BLaER1 (cell line): ENCODE measurements at regions not wholly inside any gene's neighbourhood (a gene's known extent, or its start where the extent isn't known, plus 50 kb on each side); places are given as distances from the start of the nearest gene placed in this dataset.

Experiments used
- H3K27ac ChIP-seq: shearing (Covaris generic); formaldehyde crosslinking; 2 replicates; pipeline ENCODE4 v1.8.1; 2022
- H3K27me3 ChIP-seq: shearing (Covaris generic); formaldehyde crosslinking; 2 replicates; pipeline ENCODE4 v1.8.1; 2022
- H3K36me3 ChIP-seq: shearing (Covaris generic); formaldehyde crosslinking; 2 replicates; pipeline ENCODE4 v1.8.1; 2022
- H3K4me1 ChIP-seq: shearing (Covaris generic); formaldehyde crosslinking; 2 replicates; pipeline ENCODE4 v1.8.1; 2022
- H3K4me2 ChIP-seq: shearing (Covaris generic); formaldehyde crosslinking; 2 replicates; pipeline ENCODE4 v1.8.1; 2022
- H3K4me3 ChIP-seq: shearing (Covaris generic); formaldehyde crosslinking; 2 replicates; pipeline ENCODE4 v1.8.1; 2022
- H3K9ac ChIP-seq: shearing (Covaris generic); formaldehyde crosslinking; 2 replicates; pipeline ENCODE4 v1.8.1; 2022
- H3K9me3 ChIP-seq: shearing (Covaris generic); formaldehyde crosslinking; 2 replicates; pipeline ENCODE4 v1.8.1; 2022
- H4K20me1 ChIP-seq: shearing (Covaris generic); formaldehyde crosslinking; 2 replicates; pipeline ENCODE4 v1.8.1; 2022
- Cebpa-rat ChIP-seq: shearing (Covaris generic); IDR thresholded peaks from 2 replicates; pipeline ENCODE4 v1.8.1; 2022

DNA sequence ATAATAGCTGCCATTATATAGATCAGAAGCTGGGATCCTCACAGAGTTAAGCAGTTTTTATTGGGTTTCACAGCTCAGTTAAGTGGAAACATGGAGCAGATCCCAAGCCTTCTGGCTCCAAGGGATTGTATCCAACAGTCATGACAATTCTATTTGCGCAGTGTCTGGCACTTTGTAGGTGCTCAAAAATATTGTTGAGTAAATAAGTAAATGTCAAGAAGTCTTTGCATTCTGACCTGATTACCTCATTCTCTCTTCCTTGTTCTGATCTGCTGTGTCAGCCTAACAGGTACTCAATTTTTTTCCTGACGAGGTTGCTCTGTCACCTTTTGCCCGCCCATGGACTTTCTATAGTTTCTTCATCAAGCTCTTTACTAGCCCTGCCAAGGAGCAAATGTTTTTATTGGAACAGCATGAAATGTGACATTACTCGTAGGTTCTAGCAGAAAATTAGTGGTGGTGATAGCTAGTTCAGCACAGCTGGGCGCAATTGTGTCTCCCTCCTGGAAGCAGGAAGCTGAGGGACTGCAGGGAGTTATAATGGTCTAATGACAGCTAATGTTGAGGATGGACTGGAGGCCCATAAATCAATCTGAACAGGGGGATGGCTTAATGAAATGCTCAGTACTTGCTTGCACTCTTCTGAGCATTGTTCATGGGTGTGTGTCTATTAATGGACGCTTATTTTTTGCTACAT, 680.2 kb downstream of the CCSER2 start:
- Histone ChIP-seq H3K4me1 (no peaks in the 10 kb centered on the region), H4K20me1 (no peaks in the 10 kb centered on the region), H3K9ac (no peak overlapping the region), H3K27me3 (no peaks in the 10 kb centered on the region), H3K4me3 (no peak overlapping the region), H3K4me2 (no peak overlapping the region), H3K27ac (no peak overlapping the region), H3K9me3 (no peaks in the 10 kb centered on the region), H3K36me3 (no peaks in the 10 kb centered on the region)
- TF ChIP-seq Cebpa-rat, result no peak

DNA sequence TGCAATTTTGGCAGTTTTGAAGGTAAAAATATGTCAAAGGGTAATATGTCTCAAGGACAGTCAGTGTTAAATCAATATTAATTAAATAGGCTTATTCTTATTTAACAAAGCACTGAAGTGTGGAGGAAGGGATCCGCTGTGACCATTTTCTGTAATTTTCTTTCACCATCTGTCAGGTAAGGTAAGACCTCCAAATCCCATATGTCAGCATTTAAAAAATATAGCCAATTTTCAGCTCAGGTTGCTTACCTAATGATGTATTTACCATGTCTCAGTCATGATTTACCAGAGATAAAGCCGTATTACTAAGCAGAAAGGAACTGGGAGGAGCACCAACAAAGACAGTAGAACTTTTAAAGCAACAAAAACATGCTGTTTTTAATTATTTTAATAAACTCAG, 683.9 kb downstream of the CCSER2 start:
- Histone ChIP-seq H3K9ac (no peak overlapping the region), H3K36me3 (no peaks in the 10 kb centered on the region), H3K4me2 (no peak overlapping the region), H3K4me3 (no peak overlapping the region), H3K9me3 (no peaks in the 10 kb centered on the region), H3K27me3 (no peaks in the 10 kb centered on the region), H3K27ac (no peak overlapping the region), H3K4me1 (no peaks in the 10 kb centered on the region), H4K20me1 (no peaks in the 10 kb centered on the region)
- TF ChIP-seq Cebpa-rat, result no peak

DNA sequence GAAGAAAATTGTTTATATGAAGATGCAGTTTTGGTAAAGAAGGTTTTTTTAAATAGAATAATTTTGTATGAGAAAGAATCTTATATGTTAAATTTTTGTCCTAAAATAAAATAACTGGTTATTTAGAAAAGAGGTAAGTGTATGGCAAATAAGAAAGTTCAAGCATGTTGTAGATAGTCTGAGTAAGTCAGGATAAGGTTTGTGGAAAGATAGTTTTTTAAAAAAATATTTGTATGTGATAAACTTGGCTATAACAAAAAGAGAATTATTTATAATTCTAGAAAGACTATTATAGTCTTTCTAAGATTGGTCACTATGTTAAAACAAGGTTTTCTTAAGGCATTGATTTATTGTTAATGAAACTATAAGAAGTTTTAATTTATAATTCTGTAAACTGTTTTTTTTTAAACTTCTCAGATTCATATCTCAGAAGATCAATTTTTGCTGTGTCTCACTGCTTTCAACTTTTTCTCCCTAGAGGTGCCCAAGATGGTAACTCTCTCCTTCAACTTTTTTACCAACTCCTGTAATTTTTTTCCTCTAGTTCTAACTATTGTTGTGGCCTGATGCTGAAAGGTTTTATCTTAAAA, 698.6 kb downstream of the CCSER2 start:
- Histone ChIP-seq H4K20me1 (no peaks in the 10 kb centered on the region), H3K4me3 (no peak overlapping the region), H3K4me1 (no peaks in the 10 kb centered on the region), H3K9ac (no peak overlapping the region), H3K27ac (no peak overlapping the region), H3K9me3 (peaks cover 15% of the 10 kb centered on the region), H3K4me2 (no peak overlapping the region), H3K27me3 (no peaks in the 10 kb centered on the region), H3K36me3 (no peaks in the 10 kb centered on the region)
- TF ChIP-seq Cebpa-rat, result no peak

DNA sequence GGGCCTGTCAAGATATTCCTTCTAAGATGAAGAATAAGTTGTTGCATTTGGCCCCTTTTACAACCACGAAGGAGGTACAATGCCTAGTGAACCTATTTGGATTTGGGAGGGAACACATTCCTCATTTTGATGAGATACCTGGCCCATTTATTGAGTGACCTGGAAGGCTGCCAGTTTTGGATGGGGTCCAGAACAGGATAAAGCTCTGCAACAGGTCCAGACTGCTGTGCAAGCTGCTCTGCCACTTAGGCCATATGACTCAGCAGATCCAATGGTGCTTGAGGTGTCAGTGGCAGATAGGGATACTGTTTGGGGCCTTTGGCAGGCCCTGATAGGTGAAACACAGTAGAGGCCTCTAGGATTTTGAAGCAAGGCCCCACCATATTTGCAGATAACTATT, 704.6 kb downstream of the CCSER2 start:
- H3K9ac ChIP-seq, result no peak overlapping the region
- no peaks in the 10 kb centered on the region for H3K27me3 ChIP-seq
- no peak overlapping the region for H3K4me2 ChIP-seq
- no peak overlapping the region for H3K4me3 ChIP-seq
- no peak for TF ChIP-seq Cebpa-rat
- H4K20me1 ChIP-seq, result no peaks in the 10 kb centered on the region
- no peaks in the 10 kb centered on the region for H3K36me3 ChIP-seq
- H3K4me1 ChIP-seq, result no peaks in the 10 kb centered on the region
- no peak overlapping the region for H3K27ac ChIP-seq
- H3K9me3 ChIP-seq, result peaks cover 7% of the 10 kb centered on the region

DNA sequence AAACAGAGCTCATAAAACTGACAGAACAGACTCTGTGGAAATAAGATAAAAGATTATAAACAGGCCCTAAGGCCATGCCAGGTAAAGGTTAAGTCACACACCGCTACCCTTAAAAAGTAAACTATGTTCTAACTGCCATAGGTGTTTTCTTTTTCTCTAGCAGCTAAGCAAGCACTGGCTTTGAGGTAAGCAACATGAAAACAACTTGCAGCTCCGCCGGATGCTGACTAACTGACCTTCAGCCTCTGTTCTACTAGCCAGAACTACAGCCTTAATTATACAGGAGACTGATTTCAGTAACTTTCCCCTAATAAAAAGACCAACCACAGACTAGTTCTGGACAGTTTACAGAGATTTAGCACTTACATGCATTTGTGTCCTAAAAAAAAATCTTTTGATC, 708.3 kb downstream of the CCSER2 start:
- no peaks in the 10 kb centered on the region for H3K27me3 ChIP-seq
- no peaks in the 10 kb centered on the region for H4K20me1 ChIP-seq
- no peaks in the 10 kb centered on the region for H3K4me1 ChIP-seq
- H3K36me3 ChIP-seq, result no peaks in the 10 kb centered on the region
- no peak overlapping the region for H3K4me3 ChIP-seq
- H3K27ac ChIP-seq, result no peak overlapping the region
- no peak overlapping the region for H3K4me2 ChIP-seq
- H3K9ac ChIP-seq, result no peak overlapping the region
- no peak for TF ChIP-seq Cebpa-rat
- peaks cover 14% of the 10 kb centered on the region for H3K9me3 ChIP-seq

DNA sequence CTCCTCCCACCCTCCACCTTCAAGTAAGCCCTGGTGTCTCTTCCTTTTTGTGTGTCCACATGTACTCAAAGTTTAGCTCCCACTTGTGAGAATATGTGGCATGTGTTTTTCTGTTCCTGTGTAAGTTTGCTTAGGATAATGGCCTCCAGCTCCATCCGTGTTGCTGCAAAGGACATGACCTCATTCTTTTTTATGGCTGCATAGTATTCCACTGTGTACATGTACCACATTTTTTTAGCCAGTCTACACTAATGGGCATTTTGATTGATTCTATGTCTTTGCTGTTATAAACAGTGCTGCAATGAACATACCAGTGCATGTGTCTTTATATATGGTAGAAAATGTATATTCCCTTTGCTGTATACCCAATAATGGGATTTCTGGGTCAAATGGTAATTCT, 710.9 kb downstream of the CCSER2 start:
- no peaks in the 10 kb centered on the region for H3K36me3 ChIP-seq
- no peaks in the 10 kb centered on the region for H3K4me1 ChIP-seq
- H3K27ac ChIP-seq, result no peak overlapping the region
- H3K4me2 ChIP-seq, result no peak overlapping the region
- no peaks in the 10 kb centered on the region for H3K27me3 ChIP-seq
- TF ChIP-seq Cebpa-rat, result no peak
- H3K9ac ChIP-seq, result no peak overlapping the region
- no peak overlapping the region for H3K4me3 ChIP-seq
- H4K20me1 ChIP-seq, result no peaks in the 10 kb centered on the region
- peaks cover 14% of the 10 kb centered on the region for H3K9me3 ChIP-seq

DNA sequence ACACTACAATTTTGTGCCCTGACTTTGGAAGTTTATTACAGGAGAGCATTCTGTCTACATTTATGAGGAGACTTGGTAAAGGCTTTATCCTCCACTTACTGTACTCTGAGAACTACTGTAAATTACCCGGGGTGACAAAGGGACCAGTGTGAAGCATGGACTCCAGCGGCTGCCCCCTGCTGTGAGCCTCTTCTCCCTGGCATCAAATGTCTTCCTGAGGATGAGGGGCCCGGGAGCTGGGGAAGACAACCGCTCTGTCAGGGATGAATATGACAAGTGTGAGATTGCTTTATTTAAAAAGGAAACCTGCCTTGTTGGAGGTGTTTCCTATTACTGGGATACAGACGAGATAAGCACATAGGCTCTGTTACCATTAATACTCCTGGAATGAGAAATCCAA, 714.8 kb downstream of the CCSER2 start:
- Histone ChIP-seq H4K20me1 (no peaks in the 10 kb centered on the region), H3K9ac (no peak overlapping the region), H3K4me3 (no peak overlapping the region), H3K4me2 (no peak overlapping the region), H3K4me1 (peaks cover 12% of the 10 kb centered on the region; the same call in 1 of the 2 replicates), H3K9me3 (peaks cover 14% of the 10 kb centered on the region), H3K36me3 (no peaks in the 10 kb centered on the region), H3K27me3 (no peaks in the 10 kb centered on the region), H3K27ac (no peak overlapping the region)
- TF ChIP-seq Cebpa-rat, result no peak

DNA sequence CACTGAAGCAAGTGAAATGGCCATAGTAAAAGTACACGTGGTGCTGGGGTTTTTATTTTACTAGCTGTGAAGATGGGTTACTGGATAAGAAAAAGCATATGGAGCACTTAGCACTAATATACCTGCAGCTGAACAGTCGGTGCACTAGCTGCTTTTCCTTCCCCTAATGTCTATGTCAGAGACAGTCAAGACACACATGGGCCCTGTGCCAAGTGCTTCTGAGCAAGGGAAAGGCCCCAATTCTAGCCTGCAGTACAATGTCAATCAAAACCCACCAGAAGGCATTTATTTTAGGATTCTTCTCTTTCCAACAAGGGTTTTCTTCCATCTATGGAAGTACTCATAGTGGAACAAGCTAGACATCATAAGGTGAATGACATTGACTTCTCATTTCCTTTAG, 716.7 kb downstream of the CCSER2 start:
- Histone ChIP-seq H3K4me3 (no peak overlapping the region), H3K4me2 (no peak overlapping the region), H3K9ac (no peak overlapping the region), H3K27ac (no peak overlapping the region), H3K27me3 (no peaks in the 10 kb centered on the region), H3K36me3 (no peaks in the 10 kb centered on the region), H3K4me1 (peaks cover 12% of the 10 kb centered on the region; the same call in 1 of the 2 replicates), H4K20me1 (no peaks in the 10 kb centered on the region), H3K9me3 (peaks cover under 1% of the 10 kb centered on the region; the same call in 1 of the 2 replicates)
- no peak for TF ChIP-seq Cebpa-rat

DNA sequence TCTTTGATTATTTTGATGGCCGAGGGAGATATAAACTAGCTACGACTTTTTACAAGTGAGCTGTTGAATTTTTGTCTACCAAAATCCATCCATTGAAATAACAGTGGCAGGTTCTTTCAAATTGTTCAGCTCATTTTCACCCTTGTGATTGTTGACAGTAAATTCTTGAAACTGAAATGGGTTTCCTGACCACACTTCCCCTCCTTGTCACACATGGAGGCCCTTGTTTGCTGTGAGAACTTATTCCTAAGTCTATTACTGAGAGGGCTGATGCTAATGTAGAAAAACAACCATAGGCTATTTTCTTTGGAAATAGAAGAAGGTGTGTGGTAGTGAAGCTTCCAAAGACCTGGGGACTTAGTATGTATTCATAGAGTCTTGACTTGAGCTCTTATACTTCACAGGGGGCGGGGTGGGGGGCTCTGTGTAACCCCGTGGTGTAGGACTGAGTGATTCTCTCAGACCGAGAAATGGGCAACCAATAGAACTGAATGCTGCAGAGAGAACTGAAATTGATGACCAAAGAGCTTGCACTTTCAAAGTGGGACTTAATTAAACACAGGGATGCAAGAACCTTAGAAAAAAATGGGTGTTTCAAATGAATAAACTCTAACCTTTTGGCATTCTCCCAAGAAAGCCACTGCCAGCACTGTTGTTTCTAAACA, 718.9 kb downstream of the CCSER2 start:
- Histone ChIP-seq H3K4me3 (no peak overlapping the region), H3K27ac (no peak overlapping the region), H3K27me3 (no peaks in the 10 kb centered on the region), H4K20me1 (no peaks in the 10 kb centered on the region), H3K9ac (no peak overlapping the region), H3K4me2 (peak overlapping the region; percentile 6; the same call in 1 of the 2 replicates), H3K4me1 (peaks cover 12% of the 10 kb centered on the region; the same call in 1 of the 2 replicates), H3K36me3 (no peaks in the 10 kb centered on the region), H3K9me3 (no peaks in the 10 kb centered on the region)
- no peak for TF ChIP-seq Cebpa-rat

DNA sequence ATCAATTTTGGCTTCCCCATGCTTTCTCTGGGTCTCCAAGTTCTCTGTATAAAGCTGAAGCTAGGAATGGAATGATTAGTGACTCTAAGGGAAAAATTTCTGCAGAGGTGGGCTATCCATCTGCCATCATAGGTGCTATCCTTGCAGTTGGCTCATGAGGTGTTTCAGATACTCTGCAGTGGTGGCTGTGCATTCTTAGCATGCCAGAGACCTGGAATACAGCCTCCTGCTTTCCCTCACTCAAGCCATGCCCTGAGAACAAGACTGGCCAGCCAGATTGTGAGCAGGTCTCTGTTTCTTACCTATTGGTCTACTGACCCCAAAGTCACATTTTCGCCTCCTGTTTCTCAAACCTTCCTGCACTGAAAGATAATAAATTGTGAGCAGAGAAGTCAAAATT, 719.6 kb downstream of the CCSER2 start:
- H3K4me2 ChIP-seq, result no peak overlapping the region
- no peaks in the 10 kb centered on the region for H3K27me3 ChIP-seq
- H3K4me1 ChIP-seq, result peaks cover 12% of the 10 kb centered on the region; the same call in 1 of the 2 replicates
- no peak overlapping the region for H3K4me3 ChIP-seq
- H3K27ac ChIP-seq, result no peak overlapping the region
- H4K20me1 ChIP-seq, result no peaks in the 10 kb centered on the region
- H3K36me3 ChIP-seq, result no peaks in the 10 kb centered on the region
- no peaks in the 10 kb centered on the region for H3K9me3 ChIP-seq
- no peak for TF ChIP-seq Cebpa-rat
- H3K9ac ChIP-seq, result no peak overlapping the region
